ENCODE measurements at regions not wholly inside any gene's neighbourhood (a gene's known extent, or its start where the extent isn't known, plus 50 kb on each side); places are given as distances from the start of the nearest gene placed in this dataset.

- Histone ChIP-seq H3K27ac (peak overlapping the region in 1 of 10 donors; percentile 45), H3K9me3 (peaks cover 0 to 8% (median 0%) of the 10 kb centered on the region in 11 donors), H3K36me3 (no peaks in the 10 kb centered on the region), H3K27me3 (no peaks in the 10 kb centered on the region), H3K4me1 (peaks cover 0 to 27% (median 4%) of the 10 kb centered on the region in 9 donors), H3K4me3 (no peak overlapping the region)
- ATAC-seq (no peak), DNase-seq (no peak)
- TF ChIP-seq CTCF (IDR thresholded peaks at IDR 0.05), result no peak
- intact Hi-C loops (cut with DNase I), result no loop called here
- WGBS, 2 donors, result 58 to 62% methylated on average over 3 of the region's 3 CpGs
Measured at GRCh38 chr2:217386041-217386440, 526.2 kb upstream of the TNP1 start.

GRCh38 chr2:217383620-217384019 is 523.8 kb upstream of the TNP1 start:
- intact Hi-C loops (cut with DNase I), result no loop called here
- H3K36me3 ChIP-seq, result no peaks in the 10 kb centered on the region
- TF ChIP-seq CTCF (IDR thresholded peaks at IDR 0.05), result no peak
- ATAC-seq, result peak in 4 of 8 donors; percentile 20 to 32 (median 27)
- no peak for DNase-seq
- 69 to 80% methylated on average over 4 of the region's 4 CpGs for WGBS, 2 donors
- no peak overlapping the region for H3K4me3 ChIP-seq
- peaks cover 0 to 1% (median 0%) of the 10 kb centered on the region in 11 donors for H3K9me3 ChIP-seq
- H3K4me1 ChIP-seq, result peaks cover 0 to 27% (median 4%) of the 10 kb centered on the region in 9 donors
- peak overlapping the region in 6 of 10 donors; percentile 25 to 74 (median 59) for H3K27ac ChIP-seq
- no peaks in the 10 kb centered on the region for H3K27me3 ChIP-seq

DNA sequence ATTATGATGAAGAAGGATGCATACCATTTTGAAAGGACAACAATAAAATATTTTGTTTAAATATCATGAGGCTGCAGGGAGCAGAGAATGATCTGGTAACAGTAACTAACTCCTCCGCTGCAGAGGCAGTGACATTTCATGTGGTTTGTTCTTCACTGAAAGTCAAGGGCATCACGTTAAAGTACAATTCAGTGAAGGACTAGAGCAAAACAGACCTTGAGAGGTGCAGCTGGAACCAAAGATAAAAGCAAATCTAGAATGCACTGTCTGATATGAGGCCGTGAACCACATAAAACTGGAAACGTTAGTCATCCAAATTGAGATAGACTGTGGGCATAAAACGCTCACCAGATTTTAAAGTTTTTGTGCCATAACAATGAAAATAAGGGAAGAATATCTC is 522.9 kb upstream of the TNP1 start:
- Histone ChIP-seq H3K27me3 (no peaks in the 10 kb centered on the region), H3K36me3 (no peaks in the 10 kb centered on the region), H3K4me3 (no peak overlapping the region), H3K27ac (peak overlapping the region in 8 of 10 donors; percentile 23 to 74 (median 53)), H3K9me3 (peaks cover 0 to 6% (median 0%) of the 10 kb centered on the region in 11 donors), H3K4me1 (peaks cover 0 to 27% (median 4%) of the 10 kb centered on the region in 9 donors)
- no peak for TF ChIP-seq CTCF (IDR thresholded peaks at IDR 0.05)
- ATAC-seq (peak; percentile 38 to 89 (median 72)), DNase-seq (no peak)
- WGBS, 2 donors, result 38 to 54% methylated on average over 5 of the region's 5 CpGs
- intact Hi-C loops (cut with DNase I), result no loop called here

DNA sequence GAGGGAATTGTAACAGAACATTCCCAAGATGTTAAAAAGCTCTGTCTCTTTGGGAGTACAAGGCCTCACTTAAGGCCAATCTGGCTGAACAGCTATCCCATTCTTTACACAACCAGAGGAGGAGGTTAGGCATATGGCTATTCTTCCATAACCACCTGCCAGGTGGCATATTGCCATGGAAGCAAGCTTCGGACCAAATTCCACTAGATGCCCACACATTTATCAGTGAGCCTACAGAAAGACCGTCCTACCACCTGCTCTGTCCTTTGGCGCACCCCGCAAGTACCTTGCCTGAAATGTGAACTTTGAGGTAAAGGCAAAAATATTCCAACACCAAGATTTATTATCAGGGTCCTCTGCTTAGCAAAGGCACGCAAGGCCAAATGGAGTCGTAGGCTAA is 519.9 kb upstream of the TNP1 start:
- no peak overlapping the region for H3K27ac ChIP-seq
- peaks cover 0 to 17% (median 6%) of the 10 kb centered on the region in 9 donors for H3K4me1 ChIP-seq
- TF ChIP-seq CTCF (IDR thresholded peaks at IDR 0.05), result no peak
- intact Hi-C loops (cut with DNase I), result no loop called here
- no peak overlapping the region for H3K4me3 ChIP-seq
- no peaks in the 10 kb centered on the region for H3K36me3 ChIP-seq
- ATAC-seq (no peak), DNase-seq (no peak)
- 74 to 89% methylated on average over 6 of the region's 6 CpGs for WGBS, 2 donors
- no peaks in the 10 kb centered on the region for H3K27me3 ChIP-seq
- peaks cover 0 to 6% (median 0%) of the 10 kb centered on the region in 11 donors for H3K9me3 ChIP-seq
